ENCODE measurements at regions not wholly inside any gene's neighbourhood (a gene's known extent, or its start where the extent isn't known, plus 50 kb on each side); places are given as distances from the start of the nearest gene placed in this dataset.
A peak's percentile ranks its signal among the peaks of the same experiment; 100 is the strongest.

DNA sequence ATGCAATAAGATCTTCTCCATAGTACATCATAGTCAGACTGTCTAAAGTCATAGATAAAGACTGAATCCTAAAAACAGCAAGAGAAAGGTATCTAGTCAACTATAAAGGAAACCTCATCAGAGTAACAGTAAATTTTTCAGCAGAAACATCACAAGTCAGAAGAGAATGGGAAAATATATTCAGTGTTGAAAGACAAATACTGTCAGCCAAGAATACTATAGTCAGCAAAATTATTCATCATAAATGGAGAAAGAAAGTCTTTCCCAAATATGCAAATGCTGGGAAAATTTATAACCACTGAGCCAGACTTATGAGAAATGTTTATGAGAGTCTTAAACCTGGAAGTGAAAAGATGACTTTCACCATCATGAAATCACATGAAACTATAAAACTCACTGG is 136.7 kb downstream of the KDR start:
- ChIA-PET POLR2A (no interaction called here), CTCF (interaction anchor here (1.2 kb wide), 1 partner anchor 18 kb away, joined by 3 read pairs; no protein-coding TSS in a partner anchor)
- H3K9me3 ChIP-seq (ENCODE audit: control insufficient read depth, insufficient read depth, low read depth, low read length) = no peaks in the 10 kb centered on the region
- H3K4me3 ChIP-seq (ENCODE audit: low read depth, low read length) = no peak overlapping the region
- H3K36me3 ChIP-seq (ENCODE audit: control insufficient read depth in 2 of 2, insufficient read depth in 1 of 2, low read length in 2 of 2) = no peaks in the 10 kb centered on the region
- no peak overlapping the region for H3K27ac ChIP-seq (ENCODE audit: extremely low read depth, low read depth, low read length)
- no peaks in the 10 kb centered on the region for H3K4me1 ChIP-seq (ENCODE audit: control insufficient read depth, insufficient read depth, low read length)
- TF ChIP-seq SETDB1 (IDR thresholded peaks at IDR 0.05; ENCODE audit: insufficient read length, low read length) (peak; percentile 98), ZNF211 (tag by site-specific recombination; IDR thresholded peaks at IDR 0.05; ENCODE audit: low read depth) (no peak), IKZF3 (tag by site-specific recombination; IDR thresholded peaks at IDR 0.05) (no peak), TRIM28 (IDR thresholded peaks at IDR 0.05; ENCODE audit: borderline replicate concordance, low read length) (peak; percentile 70; the same call in 1 of the 2 replicates)
- TF ChIP-seq, protein P1, sequence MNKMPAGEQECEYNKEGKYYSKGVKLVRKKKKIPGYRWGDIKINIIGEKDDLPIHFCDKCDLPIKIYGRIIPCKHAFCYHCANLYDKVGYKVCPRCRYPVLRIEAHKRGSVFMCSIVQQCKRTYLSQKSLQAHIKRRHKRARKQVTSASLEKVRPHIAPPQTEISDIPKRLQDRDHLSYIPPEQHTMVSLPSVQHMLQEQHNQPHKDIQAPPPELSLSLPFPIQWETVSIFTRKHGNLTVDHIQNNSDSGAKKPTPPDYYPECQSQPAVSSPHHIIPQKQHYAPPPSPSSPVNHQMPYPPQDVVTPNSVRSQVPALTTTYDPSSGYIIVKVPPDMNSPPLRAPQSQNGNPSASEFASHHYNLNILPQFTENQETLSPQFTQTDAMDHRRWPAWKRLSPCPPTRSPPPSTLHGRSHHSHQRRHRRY (tag by site-specific recombination; IDR thresholded peaks at IDR 0.05) = no peak

DNA sequence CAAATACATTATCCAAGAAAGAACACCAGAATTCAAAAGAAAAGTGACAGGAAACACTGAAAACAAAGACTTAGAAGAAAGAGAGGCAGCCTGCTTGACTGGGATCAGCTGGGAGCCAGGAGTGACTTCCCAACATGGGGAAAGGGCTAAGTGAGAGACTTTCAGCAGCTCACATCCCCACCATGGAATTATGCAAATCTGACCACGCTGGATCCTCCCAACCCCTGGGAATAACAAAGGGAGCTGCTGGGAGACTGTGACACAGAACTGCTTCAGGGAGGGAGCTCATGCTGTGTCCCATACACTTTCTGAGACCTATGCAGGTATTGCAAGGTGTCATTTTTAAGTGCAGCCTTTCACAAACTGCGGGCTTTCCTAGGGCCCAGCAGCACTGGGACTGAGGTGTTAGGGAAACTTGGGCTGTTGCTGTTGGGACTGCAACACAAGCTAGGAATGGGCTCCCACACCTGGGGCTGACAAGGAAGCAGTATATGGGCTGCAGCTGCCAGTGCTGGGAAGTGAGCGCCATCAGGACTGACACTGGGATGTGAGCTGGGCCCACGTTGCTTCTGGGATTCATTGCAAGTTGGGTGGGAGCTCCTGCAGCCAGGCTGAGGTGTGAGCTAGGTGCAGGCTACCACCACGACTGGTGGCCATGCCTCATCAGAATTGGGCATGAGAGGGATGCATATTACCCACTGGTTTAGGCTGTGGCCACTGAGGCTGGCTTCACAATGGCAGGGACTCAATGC is 139.1 kb downstream of the KDR start:
- Histone ChIP-seq H3K36me3 (ENCODE audit: control insufficient read depth in 2 of 2, insufficient read depth in 1 of 2, low read length in 2 of 2) (no peaks in the 10 kb centered on the region), H3K4me3 (ENCODE audit: low read depth, low read length) (no peak overlapping the region), H3K27ac (ENCODE audit: extremely low read depth, low read depth, low read length) (no peak overlapping the region), H3K4me1 (ENCODE audit: control insufficient read depth, insufficient read depth, low read length) (no peaks in the 10 kb centered on the region), H3K9me3 (ENCODE audit: control insufficient read depth, insufficient read depth, low read depth, low read length) (no peaks in the 10 kb centered on the region)
- no peak for TF ChIP-seq TCF7L2 (IDR thresholded peaks at IDR 0.05; ENCODE audit: borderline replicate concordance, low read depth, low read length)
- TF ChIP-seq, protein P2, sequence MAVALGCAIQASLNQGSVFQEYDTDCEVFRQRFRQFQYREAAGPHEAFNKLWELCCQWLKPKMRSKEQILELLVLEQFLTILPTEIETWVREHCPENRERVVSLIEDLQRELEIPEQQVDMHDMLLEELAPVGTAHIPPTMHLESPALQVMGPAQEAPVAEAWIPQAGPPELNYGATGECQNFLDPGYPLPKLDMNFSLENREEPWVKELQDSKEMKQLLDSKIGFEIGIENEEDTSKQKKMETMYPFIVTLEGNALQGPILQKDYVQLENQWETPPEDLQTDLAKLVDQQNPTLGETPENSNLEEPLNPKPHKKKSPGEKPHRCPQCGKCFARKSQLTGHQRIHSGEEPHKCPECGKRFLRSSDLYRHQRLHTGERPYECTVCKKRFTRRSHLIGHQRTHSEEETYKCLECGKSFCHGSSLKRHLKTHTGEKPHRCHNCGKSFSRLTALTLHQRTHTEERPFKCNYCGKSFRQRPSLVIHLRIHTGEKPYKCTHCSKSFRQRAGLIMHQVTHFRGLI (tag by site-specific recombination; IDR thresholded peaks at IDR 0.05) = no peak
- TF ChIP-seq ZNF571 (tag by site-specific recombination; IDR thresholded peaks at IDR 0.05) = no peak
- TF ChIP-seq ZFP69B (tag by site-specific recombination; IDR thresholded peaks at IDR 0.05) = no peak
- TF ChIP-seq, protein P3, sequence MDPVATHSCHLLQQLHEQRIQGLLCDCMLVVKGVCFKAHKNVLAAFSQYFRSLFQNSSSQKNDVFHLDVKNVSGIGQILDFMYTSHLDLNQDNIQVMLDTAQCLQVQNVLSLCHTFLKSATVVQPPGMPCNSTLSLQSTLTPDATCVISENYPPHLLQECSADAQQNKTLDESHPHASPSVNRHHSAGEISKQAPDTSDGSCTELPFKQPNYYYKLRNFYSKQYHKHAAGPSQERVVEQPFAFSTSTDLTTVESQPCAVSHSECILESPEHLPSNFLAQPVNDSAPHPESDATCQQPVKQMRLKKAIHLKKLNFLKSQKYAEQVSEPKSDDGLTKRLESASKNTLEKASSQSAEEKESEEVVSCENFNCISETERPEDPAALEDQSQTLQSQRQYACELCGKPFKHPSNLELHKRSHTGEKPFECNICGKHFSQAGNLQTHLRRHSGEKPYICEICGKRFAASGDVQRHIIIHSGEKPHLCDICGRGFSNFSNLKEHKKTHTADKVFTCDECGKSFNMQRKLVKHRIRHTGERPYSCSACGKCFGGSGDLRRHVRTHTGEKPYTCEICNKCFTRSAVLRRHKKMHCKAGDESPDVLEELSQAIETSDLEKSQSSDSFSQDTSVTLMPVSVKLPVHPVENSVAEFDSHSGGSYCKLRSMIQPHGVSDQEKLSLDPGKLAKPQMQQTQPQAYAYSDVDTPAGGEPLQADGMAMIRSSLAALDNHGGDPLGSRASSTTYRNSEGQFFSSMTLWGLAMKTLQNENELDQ (tag by site-specific recombination; IDR thresholded peaks at IDR 0.05; ENCODE audit: low read depth) = no peak
- TF ChIP-seq ZBTB7A (tag by site-specific recombination; IDR thresholded peaks at IDR 0.05; ENCODE audit: low read depth) = no peak
- TF ChIP-seq, protein P4, sequence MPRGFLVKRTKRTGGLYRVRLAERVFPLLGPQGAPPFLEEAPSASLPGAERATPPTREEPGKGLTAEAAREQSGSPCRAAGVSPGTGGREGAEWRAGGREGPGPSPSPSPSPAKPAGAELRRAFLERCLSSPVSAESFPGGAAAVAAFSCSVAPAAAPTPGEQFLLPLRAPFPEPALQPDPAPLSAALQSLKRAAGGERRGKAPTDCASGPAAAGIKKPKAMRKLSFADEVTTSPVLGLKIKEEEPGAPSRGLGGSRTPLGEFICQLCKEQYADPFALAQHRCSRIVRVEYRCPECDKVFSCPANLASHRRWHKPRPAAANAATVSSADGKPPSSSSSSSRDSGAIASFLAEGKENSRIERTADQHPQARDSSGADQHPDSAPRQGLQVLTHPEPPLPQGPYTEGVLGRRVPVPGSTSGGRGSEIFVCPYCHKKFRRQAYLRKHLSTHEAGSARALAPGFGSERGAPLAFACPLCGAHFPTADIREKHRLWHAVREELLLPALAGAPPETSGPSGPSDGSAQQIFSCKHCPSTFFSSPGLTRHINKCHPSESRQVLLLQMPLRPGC (tag by site-specific recombination; IDR thresholded peaks at IDR 0.05) = no peak
- TF ChIP-seq SP2 (tag by site-specific recombination; IDR thresholded peaks at IDR 0.05) = no peak
- no peak for TF ChIP-seq ZNF223 (tag by site-specific recombination; IDR thresholded peaks at IDR 0.05)
- no peak for TF ChIP-seq ZNF600 (tag by site-specific recombination; IDR thresholded peaks at IDR 0.05)
- CTCF ChIA-PET = interaction anchor here (0.6 to 0.7 kb wide), 2 partner anchors 15 to 27 kb away, joined by 3 read pairs; no protein-coding TSS in a partner anchor
- POLR2A ChIA-PET = no interaction called here

Data from HEK293 (cell line).